ENCODE measurements at regions not wholly inside any gene's neighbourhood (a gene's known extent, or its start where the extent isn't known, plus 50 kb on each side); places are given as distances from the start of the nearest gene placed in this dataset.

GRCh38 chr14:31933716-31934115 lies 143.4 kb upstream of the ARHGAP5 start:
- TF ChIP-seq CTCF (IDR thresholded peaks at IDR 0.05) (no peak), POLR2A (IDR thresholded peaks at IDR 0.05) (no peak)
